ENCODE measurements at regions not wholly inside any gene's neighbourhood (a gene's known extent, or its start where the extent isn't known, plus 50 kb on each side); places are given as distances from the start of the nearest gene placed in this dataset.
A peak's percentile ranks its signal among the peaks of the same experiment; 100 is the strongest.

- Histone ChIP-seq H3K27ac (ENCODE audit: extremely low read depth, low read depth, low read length) (no peak overlapping the region), H3K9ac (ENCODE audit: insufficient read depth in 1 of 2, low read depth in 2 of 2, low read length in 2 of 2) (no peak overlapping the region), H3K4me3 (no peak overlapping the region), H3K9me3 (replicated peaks; ENCODE audit: control insufficient read depth, insufficient read depth, low read depth, low read length) (no peaks in the 10 kb centered on the region), H3K4me1 (replicated peaks in 1 of 2; ENCODE audit: control insufficient read depth in 2 of 2, insufficient read depth in 2 of 2, low read length in 2 of 2) (0 out of 5 replicates have a peak, but pooled peaks cover 0 to 3% of the 10 kb centered on the region in 2 experiments), H3K27me3 (ENCODE audit: control insufficient read depth in 2 of 2, insufficient read depth in 2 of 2, low read length in 2 of 2) (no peaks in the 10 kb centered on the region), H2AFZ (ENCODE audit: low read depth, low read length) (0 out of 2 replicates have a peak overlapping the region, but pooled peaks have one; percentile 14), H3K36me3 (ENCODE audit: control insufficient read depth, insufficient read depth, low read length) (no peaks in the 10 kb centered on the region), H3K4me2 (ENCODE audit: insufficient read depth, low read length) (no peak overlapping the region), H3K79me2 (ENCODE audit: control insufficient read depth, insufficient read depth, low read length) (no peaks in the 10 kb centered on the region), H4K20me1 (replicated peaks; ENCODE audit: control insufficient read depth, insufficient read depth, low read length) (no peaks in the 10 kb centered on the region), H3K9me1 (ENCODE audit: control insufficient read depth, insufficient read depth, low read length) (no peaks in the 10 kb centered on the region)
- no peak for FAIRE-seq
- no peak for DNase-seq (ENCODE audit: extremely low read depth in 1 of 4, low spot score in 3 of 4)
- BruUV-seq (replicated peaks) = no TSS peak
- in situ Hi-C loops (cut with MboI) = no loop called here
- intact Hi-C loops (cut with micrococcal nuclease) = no loop called here
- POLR2A ChIA-PET = no interaction called here
- 56% methylated on average over 6 of the region's 6 CpGs for WGBS (ENCODE audit: insufficient coverage, low coverage, missing lambda C conversion rate)
- no peak for ATAC-seq
- CTCF ChIA-PET (ENCODE audit: low intra/inter-chr PET ratio) = no interaction called here
- TF ChIP-seq HNRNPUL1 (IDR thresholded peaks at IDR 0.05; ENCODE audit: low read length) (no peak), SREBF2 (CRISPR knock-in tag; IDR thresholded peaks at IDR 0.05) (no peak), SMARCA4 (IDR thresholded peaks at IDR 0.05) (no peak), SMAD1 (IDR thresholded peaks at IDR 0.05; ENCODE audit: low read depth, low read length, partially characterized antibody) (no peak), ARID3B (CRISPR knock-in tag; IDR thresholded peaks at IDR 0.05; ENCODE audit: borderline replicate concordance) (no peak), RBBP5 (IDR thresholded peaks at IDR 0.05; ENCODE audit: borderline replicate concordance, insufficient read depth, low read length, poor library complexity, severe bottlenecking) (no peak), SAFB2 (IDR thresholded peaks at IDR 0.05; ENCODE audit: borderline replicate concordance, low read depth, low read length, severe bottlenecking) (no peak), HOMEZ (CRISPR knock-in tag; IDR thresholded peaks at IDR 0.05) (no peak), KLF16 (IDR thresholded peaks at IDR 0.05) (no peak)
- TF ChIP-seq, protein P1, sequence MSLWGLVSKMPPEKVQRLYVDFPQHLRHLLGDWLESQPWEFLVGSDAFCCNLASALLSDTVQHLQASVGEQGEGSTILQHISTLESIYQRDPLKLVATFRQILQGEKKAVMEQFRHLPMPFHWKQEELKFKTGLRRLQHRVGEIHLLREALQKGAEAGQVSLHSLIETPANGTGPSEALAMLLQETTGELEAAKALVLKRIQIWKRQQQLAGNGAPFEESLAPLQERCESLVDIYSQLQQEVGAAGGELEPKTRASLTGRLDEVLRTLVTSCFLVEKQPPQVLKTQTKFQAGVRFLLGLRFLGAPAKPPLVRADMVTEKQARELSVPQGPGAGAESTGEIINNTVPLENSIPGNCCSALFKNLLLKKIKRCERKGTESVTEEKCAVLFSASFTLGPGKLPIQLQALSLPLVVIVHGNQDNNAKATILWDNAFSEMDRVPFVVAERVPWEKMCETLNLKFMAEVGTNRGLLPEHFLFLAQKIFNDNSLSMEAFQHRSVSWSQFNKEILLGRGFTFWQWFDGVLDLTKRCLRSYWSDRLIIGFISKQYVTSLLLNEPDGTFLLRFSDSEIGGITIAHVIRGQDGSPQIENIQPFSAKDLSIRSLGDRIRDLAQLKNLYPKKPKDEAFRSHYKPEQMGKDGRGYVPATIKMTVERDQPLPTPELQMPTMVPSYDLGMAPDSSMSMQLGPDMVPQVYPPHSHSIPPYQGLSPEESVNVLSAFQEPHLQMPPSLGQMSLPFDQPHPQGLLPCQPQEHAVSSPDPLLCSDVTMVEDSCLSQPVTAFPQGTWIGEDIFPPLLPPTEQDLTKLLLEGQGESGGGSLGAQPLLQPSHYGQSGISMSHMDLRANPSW (CRISPR knock-in tag; IDR thresholded peaks at IDR 0.05) = no peak
Observed at GRCh38 chr4:128707864-128708263, 101.6 kb upstream of the JADE1 start.
